GM12873 (cell line): ENCODE measurements at regions not wholly inside any gene's neighbourhood (a gene's known extent, or its start where the extent isn't known, plus 50 kb on each side); places are given as distances from the start of the nearest gene placed in this dataset.

ENCODE experiments used
- TF ChIP-seq, protein P1 (sequence below): IDR thresholded peaks from 2 replicates; pipeline ENCODE4 v1.5.1; 2012; ENCODE audit warnings: low read depth, mild to moderate bottlenecking, moderate library complexity, low read length, control low read depth; ENCODE audit not compliant: insufficient read depth; ENCODE audit errors: missing control alignments

DNA sequence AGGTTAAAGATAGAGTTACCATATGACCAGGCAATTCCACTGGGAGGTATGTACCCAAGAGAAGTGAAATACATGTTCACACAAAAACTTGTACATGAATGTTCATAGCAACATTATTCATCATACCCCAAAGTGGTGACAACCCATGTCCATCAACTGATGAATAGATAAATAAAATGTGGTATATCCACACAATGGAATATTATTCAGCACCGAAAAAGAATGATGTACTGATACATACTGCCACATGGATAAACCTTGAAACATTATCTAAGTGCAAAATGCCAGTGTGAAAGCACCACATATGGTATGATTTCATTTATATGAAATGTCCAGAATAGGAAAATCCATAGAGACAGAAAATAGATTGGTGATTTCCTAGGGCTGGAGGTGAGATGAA lies 53.4 kb upstream of the PAXBP1 start:
- TF ChIP-seq, protein P1, sequence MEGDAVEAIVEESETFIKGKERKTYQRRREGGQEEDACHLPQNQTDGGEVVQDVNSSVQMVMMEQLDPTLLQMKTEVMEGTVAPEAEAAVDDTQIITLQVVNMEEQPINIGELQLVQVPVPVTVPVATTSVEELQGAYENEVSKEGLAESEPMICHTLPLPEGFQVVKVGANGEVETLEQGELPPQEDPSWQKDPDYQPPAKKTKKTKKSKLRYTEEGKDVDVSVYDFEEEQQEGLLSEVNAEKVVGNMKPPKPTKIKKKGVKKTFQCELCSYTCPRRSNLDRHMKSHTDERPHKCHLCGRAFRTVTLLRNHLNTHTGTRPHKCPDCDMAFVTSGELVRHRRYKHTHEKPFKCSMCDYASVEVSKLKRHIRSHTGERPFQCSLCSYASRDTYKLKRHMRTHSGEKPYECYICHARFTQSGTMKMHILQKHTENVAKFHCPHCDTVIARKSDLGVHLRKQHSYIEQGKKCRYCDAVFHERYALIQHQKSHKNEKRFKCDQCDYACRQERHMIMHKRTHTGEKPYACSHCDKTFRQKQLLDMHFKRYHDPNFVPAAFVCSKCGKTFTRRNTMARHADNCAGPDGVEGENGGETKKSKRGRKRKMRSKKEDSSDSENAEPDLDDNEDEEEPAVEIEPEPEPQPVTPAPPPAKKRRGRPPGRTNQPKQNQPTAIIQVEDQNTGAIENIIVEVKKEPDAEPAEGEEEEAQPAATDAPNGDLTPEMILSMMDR, result no peak

DNA sequence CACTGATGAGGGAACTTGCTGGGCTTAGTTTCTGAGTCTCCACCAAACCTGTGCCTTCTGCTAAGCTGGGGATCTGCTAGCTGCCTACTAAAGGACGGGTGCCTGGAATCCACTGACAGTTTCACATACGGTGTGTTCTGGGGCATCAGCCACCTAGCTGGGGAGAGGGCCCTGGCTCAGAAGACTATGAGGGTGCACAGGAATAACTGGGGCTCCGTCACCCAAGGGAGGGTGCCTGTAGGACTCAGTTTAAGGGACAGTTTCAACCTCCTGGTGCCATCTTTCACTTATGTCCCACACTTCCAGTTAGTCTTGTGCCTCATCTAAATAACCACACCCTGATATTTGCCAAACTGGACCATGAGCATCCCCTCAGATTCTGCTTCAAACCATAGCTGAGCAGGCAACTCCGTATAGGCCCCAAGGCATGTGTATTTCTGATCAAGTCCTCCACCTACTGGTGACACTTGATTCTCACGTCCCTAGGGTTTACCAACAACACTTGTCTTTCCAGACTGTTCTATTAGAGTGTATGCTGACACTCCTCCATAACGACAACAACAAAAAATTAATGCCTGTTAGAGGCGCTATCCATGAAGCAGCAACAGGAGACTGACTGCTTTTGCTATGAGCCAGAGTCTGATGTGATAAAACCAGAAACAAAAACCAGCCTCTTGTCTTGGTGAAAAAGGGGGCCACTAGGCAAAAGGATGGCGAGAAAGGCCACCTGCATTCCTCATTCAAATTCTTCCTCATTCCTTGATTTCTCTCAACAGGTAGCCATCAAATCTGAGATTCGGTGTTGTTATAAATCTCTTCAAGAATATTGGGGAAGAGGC lies 55.0 kb upstream of the PAXBP1 start:
- TF ChIP-seq, protein P1, result peak; percentile 75

DNA sequence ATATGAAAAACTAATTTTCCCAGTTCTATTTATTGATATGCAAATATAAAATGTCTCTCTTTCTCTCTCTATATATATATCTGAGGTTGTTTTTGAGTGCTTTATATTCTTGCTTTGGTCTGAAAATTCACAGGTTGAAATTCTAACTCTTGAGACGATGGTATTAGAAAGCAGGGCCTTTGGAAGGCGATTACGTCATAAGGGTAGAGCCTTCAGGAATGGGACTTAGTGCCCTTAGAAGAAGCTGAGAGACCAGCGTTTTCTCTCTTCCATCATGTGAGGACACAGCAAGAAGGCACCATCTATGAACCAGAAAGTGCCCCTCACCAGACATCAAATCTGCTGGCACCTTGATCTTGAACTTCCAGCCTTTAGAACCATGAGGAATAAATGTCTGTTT lies 57.4 kb upstream of the PAXBP1 start:
- TF ChIP-seq, protein P1, result no peak

DNA sequence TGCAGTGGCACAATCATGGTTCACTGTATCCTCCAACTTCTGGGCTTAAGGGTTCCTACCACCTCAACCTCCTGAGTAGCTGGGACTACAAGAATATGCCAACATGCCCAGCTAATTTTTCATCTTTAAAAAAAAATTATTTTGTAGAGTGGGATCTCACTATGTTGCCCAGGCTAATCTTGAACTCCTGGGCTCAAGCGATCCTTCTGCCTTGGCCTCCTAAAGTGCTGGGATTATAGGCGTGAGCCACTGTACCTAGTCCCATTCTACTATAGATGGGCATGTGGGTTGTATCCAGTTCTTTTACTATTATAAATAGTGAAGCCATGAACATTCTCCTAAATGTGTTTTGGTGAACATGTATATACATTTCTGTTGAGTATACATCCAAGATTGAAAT lies 57.9 kb upstream of the PAXBP1 start:
- TF ChIP-seq, protein P1, result no peak

DNA sequence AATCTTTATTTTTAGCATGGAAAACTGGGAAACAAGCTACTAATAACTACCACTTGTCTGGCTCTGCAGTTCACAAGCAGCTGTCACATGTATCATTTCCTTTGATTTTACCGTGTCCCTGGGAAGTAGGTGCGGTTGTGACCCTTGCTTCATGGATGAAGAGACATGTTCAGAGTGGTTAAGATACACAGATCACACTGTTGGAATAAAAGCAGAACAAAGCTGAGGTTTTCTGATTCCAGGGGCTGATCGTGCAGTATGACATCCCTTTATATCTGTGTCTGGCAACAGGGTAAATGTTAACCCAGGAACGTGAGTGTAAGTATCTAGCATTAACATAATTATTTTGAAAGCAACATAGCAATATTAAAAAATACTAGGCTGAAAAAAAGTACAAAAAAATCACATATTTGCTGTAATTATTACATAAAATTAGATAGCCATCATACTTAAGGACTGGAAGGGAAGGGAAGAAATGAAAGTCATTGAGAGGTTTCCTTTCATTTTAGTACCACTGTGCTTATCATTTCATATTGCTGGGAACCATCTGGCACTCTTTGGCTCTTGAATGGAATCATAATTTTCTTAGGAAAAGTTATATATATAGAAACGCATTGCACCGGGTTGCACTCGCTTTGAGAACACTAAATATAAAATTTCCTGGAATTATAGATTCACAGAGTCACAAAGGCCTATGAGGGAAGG lies 62.8 kb upstream of the PAXBP1 start:
- TF ChIP-seq, protein P1, result no peak

DNA sequence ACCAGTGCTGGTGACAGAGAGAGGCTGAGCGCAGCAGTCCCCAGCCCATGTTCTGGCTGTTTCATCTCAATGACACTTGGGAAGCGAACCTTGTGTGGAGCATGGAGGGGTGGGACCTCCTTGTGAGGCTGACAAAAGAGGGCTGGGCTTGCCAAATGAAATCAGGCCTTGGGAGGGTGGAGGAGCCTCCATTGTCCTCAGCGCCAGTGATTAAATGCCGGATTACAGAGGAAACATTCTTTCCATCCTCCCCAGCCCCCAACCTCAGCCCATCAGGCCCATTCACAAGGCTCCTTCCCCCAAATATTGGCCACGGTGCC lies 63.3 kb upstream of the PAXBP1 start:
- TF ChIP-seq, protein P1, result no peak

DNA sequence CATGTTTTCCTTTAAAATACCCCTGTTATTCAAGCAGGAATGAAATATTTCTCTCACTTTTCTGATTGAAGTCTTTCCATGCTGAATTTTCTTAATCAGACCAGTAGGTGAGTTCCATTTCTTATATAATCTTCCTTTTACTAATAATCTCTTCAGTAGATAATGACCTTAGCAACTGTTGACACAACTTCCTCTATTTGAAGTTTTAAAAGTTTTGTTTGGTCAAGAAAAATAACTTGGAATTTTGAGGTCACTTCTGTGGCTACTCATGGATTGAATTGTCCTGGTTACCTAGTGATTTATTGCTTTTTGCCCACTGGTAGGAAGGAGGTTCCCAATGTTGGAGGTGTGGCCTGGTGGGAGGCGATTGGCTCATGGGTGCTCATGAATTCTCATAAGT lies 70.6 kb upstream of the PAXBP1 start:
- TF ChIP-seq, protein P1, result no peak
